Gastrocnemius medialis (tissue), 4 donors: ENCODE measurements at regions not wholly inside any gene's neighbourhood (a gene's known extent, or its start where the extent isn't known, plus 50 kb on each side); places are given as distances from the start of the nearest gene placed in this dataset.

Experiments
- CTCF ChIP-seq, 5 experiments: fragments of 450-650 bp in 3 of 5; fragments of 200-600 bp in 2 of 5; sonication (generic) in 2 of 5; IDR thresholded peaks in 4 of 5; conservative IDR thresholded peaks in 1 of 5; 1 replicate in 4 of 5; 2 replicates in 1 of 5; pipeline ENCODE4 v1.5.1; 2016 to 2019; ENCODE audit warnings: antibody characterized with exemption in 5 of 5, mild to moderate bottlenecking in 3 of 5, moderate library complexity in 3 of 5
- POLR2A ChIP-seq, 2 donors: fragments of 450-650 bp; IDR thresholded peaks; one replicate each; pipeline ENCODE4 v1.6.1; 2017; ENCODE audit warnings: antibody characterized with exemption in 2 of 2, mild to moderate bottlenecking in 2 of 2, moderate library complexity in 2 of 2

GRCh38 chr20:23294166-23294565, 56.4 kb upstream of the NXT1 start:
- no peak for TF ChIP-seq CTCF (IDR thresholded peaks at IDR 0.05 in 4 of 5, conservative IDR thresholded peaks at IDR 0.05 in 1 of 5)
- no peak for TF ChIP-seq POLR2A (IDR thresholded peaks at IDR 0.05)
